AG09319 (cell line): ENCODE measurements at regions not wholly inside any gene's neighbourhood (a gene's known extent, or its start where the extent isn't known, plus 50 kb on each side); places are given as distances from the start of the nearest gene placed in this dataset.
"Not testable (repeated sequence)": the region's sequence is repeated elsewhere in the genome, so short reads cannot be mapped to it uniquely, and the experiment has no call there.

Experiments used
- DNase-seq: peaks from one replicate; pipeline ENCODE4 v3.0.0-alpha.2; 2010; ENCODE audit warnings: low read depth; ENCODE audit errors: extremely low read depth
- TF ChIP-seq, protein P1 (sequence below): IDR thresholded peaks from 2 replicates; pipeline ENCODE4 v1.5.1; 2011; ENCODE audit warnings: low read depth, mild to moderate bottlenecking, inconsistent platforms, low read length, moderate library complexity

DNA sequence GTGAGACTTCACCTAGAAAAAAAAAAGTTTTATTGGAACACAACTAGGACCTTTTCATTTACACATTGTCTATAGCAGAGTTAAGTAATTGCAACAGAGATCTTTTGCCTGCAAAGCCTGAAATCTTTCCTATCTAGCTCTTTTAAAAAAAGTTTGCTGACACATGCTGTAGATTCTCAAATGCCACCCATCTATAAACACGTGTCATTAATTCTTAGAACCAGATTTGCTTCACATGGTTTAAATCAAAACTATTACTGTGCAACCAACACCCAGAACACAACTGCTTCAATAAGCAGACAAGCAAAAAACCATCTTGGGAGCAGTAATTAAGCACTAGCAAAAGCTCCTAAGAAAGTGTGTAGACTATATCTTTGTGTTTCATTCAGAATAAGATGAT lies 55.0 kb downstream of the OXSM start:
- TF ChIP-seq, protein P1, sequence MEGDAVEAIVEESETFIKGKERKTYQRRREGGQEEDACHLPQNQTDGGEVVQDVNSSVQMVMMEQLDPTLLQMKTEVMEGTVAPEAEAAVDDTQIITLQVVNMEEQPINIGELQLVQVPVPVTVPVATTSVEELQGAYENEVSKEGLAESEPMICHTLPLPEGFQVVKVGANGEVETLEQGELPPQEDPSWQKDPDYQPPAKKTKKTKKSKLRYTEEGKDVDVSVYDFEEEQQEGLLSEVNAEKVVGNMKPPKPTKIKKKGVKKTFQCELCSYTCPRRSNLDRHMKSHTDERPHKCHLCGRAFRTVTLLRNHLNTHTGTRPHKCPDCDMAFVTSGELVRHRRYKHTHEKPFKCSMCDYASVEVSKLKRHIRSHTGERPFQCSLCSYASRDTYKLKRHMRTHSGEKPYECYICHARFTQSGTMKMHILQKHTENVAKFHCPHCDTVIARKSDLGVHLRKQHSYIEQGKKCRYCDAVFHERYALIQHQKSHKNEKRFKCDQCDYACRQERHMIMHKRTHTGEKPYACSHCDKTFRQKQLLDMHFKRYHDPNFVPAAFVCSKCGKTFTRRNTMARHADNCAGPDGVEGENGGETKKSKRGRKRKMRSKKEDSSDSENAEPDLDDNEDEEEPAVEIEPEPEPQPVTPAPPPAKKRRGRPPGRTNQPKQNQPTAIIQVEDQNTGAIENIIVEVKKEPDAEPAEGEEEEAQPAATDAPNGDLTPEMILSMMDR = no peak
- no peak for DNase-seq

DNA sequence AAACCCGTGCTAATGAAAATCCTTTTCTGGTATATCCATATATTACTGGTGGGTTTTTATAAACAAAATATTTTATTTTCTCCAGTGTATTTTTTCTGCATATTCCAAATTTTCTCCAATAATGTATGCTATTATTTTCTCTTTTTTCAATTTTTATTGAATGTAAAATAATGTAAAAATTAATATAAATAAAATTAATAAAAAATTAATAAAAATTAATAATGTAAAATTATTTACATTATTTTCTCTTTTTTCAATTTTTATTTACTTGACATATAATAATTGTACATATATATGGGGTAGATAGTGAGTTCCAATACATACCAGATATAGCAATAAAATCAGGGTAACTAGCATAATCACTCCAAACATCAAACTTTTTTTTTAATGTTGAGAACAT lies 56.4 kb downstream of the OXSM start:
- TF ChIP-seq, protein P1 = no peak
- no peak for DNase-seq

DNA sequence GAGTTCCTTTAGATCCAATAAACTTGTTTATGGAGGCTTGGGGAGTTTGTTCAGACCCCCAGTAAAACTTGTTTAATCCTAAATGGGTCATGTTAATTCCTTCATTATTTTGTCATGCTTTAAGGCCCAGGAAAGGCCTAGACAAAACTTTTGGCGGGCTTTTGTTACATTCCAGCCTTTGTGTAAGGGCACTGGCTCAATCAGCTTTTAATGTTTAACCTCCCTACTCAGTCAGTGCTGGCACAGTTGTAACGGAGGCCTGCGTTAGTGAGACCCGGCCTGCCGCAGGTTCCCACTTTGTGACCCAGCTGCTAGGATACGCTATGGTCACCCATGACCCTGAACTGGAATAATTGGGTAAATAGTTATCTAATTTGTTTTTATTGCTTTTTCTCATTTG lies 59.2 kb downstream of the OXSM start:
- DNase-seq = no peak
- TF ChIP-seq, protein P1 = no peak

DNA sequence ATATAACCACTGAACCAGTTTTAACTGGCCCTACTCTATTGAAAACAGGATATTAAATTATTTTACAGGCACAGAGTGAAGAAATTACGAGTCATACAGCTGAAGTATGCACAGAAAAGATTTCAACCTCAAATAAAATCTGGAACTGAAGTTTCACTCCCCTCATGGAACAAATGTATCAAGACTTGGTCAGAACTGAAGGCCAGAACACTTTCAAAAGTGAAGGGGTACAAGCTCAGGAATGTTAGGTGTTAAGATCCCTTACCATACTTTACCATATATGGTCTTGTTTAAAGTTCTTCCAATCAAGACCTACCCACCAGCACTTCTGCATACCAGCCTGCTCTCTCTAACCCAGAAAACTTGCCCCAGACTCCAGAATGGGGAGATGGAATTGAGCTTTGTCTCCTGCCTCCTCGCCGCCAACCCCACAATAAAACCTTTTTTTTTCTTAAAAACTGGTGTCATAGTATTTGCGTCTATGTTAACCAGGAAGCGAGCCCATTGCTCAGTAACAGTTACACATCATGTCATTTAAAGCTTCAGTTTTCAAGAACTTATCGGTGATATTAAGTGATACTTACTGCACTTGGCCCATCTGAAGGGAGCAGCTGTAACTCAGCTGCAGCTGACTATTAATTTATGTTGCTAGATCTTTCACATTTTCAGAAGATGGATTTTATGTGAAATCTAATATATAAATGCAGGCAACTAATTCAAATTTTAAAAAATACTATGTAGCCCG lies 59.9 kb downstream of the OXSM start:
- TF ChIP-seq, protein P1 = no peak
- DNase-seq = no peak

DNA sequence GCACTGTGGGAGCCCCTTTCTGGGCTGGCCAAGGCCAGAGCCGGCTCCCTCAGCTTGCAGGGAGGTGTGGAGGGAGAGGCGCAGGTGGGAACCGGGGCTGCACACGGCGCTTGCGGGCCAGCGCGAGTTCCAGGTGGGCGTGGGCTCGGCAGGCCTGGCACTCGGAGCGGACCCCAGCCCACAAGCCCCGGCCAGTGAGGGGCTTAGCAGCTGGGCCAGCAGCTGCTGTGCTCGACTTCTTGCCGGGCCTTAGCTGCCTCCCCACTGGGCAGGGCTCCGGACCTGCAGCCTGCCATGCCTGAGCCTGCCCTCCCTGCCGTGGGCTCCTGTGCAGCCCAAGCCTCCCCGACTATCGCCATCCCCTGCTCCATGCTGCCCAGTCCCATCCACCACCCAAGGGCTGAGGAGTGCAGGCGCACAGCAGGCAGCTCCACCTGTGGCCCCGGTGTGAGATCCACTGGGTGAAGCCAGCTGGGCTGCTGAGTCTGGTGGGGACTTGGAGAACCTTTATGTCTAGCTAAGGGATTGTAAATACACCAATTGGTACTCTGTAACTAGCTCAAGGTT lies 61.9 kb downstream of the OXSM start:
- not testable (repeated sequence) for DNase-seq

DNA sequence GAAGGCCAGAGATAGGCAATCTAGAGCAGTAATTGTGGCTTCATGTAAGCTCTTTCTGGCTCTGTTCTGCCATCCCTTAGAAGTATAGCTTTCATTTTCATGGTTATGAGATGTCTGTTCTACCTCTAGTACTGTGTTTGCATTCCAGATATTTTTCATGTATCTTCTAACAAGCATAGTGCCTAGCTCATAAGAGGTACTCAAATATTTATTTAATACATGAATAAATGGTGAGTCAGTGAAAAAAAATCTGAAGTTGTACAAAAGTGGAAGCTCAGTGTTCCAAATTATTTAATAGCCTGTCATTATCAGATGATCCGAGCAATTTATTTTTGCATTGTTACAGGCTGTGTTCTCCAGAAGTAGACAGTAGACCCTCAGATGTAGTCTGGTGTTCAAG lies 64.3 kb downstream of the OXSM start:
- TF ChIP-seq, protein P1 = no peak
- no peak for DNase-seq

DNA sequence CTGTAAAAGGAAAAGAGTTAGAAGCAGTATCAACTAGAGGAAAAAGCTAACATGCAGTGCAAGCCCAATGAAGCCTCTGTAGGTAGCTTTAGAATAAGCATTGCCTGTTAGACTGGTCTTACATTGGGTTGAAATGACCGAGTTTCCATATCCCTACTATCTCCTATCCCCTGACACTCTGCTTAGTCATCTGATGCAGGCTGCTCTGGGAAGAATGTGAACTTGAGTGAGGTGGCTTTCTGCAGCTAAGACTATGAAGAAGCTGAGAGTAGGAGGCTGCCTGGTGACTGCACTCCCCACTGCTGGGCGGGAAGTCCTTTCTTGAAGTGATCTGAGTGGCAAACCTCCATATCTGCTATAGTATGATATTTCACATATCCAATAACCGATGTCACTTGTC lies 64.7 kb downstream of the OXSM start:
- no peak for DNase-seq

More for the DNA sequence above, 64.7 kb downstream of the OXSM start:
- TF ChIP-seq, protein P1 = no peak
